Liver (tissue), 8 donors: ENCODE measurements at regions not wholly inside any gene's neighbourhood (a gene's known extent, or its start where the extent isn't known, plus 50 kb on each side); places are given as distances from the start of the nearest gene placed in this dataset.

Experiments used
- DNase-seq: peaks from one replicate; pipeline ENCODE4 v3.0.0-alpha.2; 2017; ENCODE audit warnings: low spot score
- H3K27ac ChIP-seq, 2 donors: one replicate each; pipeline ENCODE4 v1.7.0; 2013; ENCODE audit warnings: inconsistent platforms in 2 of 2, low read length in 2 of 2, control low read depth in 1 of 2, low read depth in 1 of 2, mild to moderate bottlenecking in 1 of 2
- H3K27me3 ChIP-seq, 4 donors: one replicate each; pipeline versions ENCODE4 v1.6.1 to v1.7.0; 2013; ENCODE audit warnings: low read length in 3 of 4, inconsistent platforms in 1 of 4, mild to moderate bottlenecking in 1 of 4, moderate library complexity in 1 of 4; ENCODE audit not compliant: control insufficient read depth in 4 of 4, insufficient read depth in 4 of 4
- H3K36me3 ChIP-seq, 4 donors: one replicate each; pipeline versions ENCODE4 v1.6.1 to v1.7.0; 2013; ENCODE audit warnings: low read length in 3 of 4, mild to moderate bottlenecking in 3 of 4, low read depth in 1 of 4, moderate library complexity in 1 of 4; ENCODE audit not compliant: control insufficient read depth in 4 of 4, insufficient read depth in 3 of 4
- H3K4me1 ChIP-seq, 4 donors: one replicate each; pipeline versions ENCODE4 v1.6.1 to v1.7.0; 2013; ENCODE audit warnings: low read length in 3 of 4, mild to moderate bottlenecking in 3 of 4, moderate library complexity in 1 of 4; ENCODE audit not compliant: control insufficient read depth in 4 of 4, insufficient read depth in 4 of 4
- H3K4me3 ChIP-seq, 3 donors: one replicate each; pipeline versions ENCODE4 v1.6.1 to v1.7.0; 2013; ENCODE audit warnings: low read length in 3 of 3, control low read depth in 1 of 3, low read depth in 1 of 3, mild to moderate bottlenecking in 1 of 3
- H3K9ac ChIP-seq, 2 donors: one replicate each; pipeline ENCODE4 v1.7.0; 2013; ENCODE audit warnings: low read length in 2 of 2, mild to moderate bottlenecking in 2 of 2, moderate library complexity in 2 of 2, control low read depth in 1 of 2, low read depth in 1 of 2
- H3K9me3 ChIP-seq, 4 donors: one replicate each; pipeline versions ENCODE4 v1.6.1 to v1.7.0; 2013; ENCODE audit warnings: low read length in 3 of 4; ENCODE audit not compliant: control insufficient read depth in 4 of 4
- ATF3 ChIP-seq: IDR thresholded peaks from 2 replicates; pipeline ENCODE4 v1.6.1; 2016; ENCODE audit warnings: antibody characterized with exemption
- CTCF ChIP-seq: fragments of 150-350 bp; IDR thresholded peaks from 2 replicates; pipeline ENCODE4 v1.5.1; 2017; ENCODE audit warnings: improper control_type of control experiment, low read depth, low read length; ENCODE audit not compliant: missing input control
- EGR1 ChIP-seq, 2 donors: IDR thresholded peaks; 2 replicates each; pipeline ENCODE4 v1.6.1; 2016 to 2018; ENCODE audit warnings: antibody characterized with exemption in 2 of 2, low read depth in 2 of 2
- FOXA1 ChIP-seq: IDR thresholded peaks from 2 replicates; pipeline ENCODE4 v1.6.1; 2016; ENCODE audit warnings: antibody characterized with exemption
- FOXA2 ChIP-seq: IDR thresholded peaks from 2 replicates; pipeline ENCODE4 v1.6.1; 2016; ENCODE audit warnings: antibody characterized with exemption
- HNF4A ChIP-seq, 2 donors: conservative IDR thresholded peaks; 2 replicates each; pipeline ENCODE4 v1.6.1; 2016; ENCODE audit warnings: antibody characterized with exemption in 2 of 2, mild to moderate bottlenecking in 2 of 2
- HNF4G ChIP-seq: IDR thresholded peaks from 2 replicates; pipeline ENCODE4 v1.6.1; 2016; ENCODE audit warnings: antibody characterized with exemption
- JUND ChIP-seq, 2 donors: IDR thresholded peaks; 2 replicates each; pipeline ENCODE4 v1.6.1; 2016; ENCODE audit warnings: antibody characterized with exemption in 2 of 2
- MAX ChIP-seq: IDR thresholded peaks from 2 replicates; pipeline ENCODE4 v1.6.1; 2016; ENCODE audit warnings: antibody characterized with exemption
- NR2F2 ChIP-seq: IDR thresholded peaks from 2 replicates; pipeline ENCODE4 v1.6.1; 2016; ENCODE audit warnings: antibody characterized with exemption
- RAD21 ChIP-seq, 2 donors: IDR thresholded peaks; 2 replicates each; pipeline ENCODE4 v1.6.1; 2016; ENCODE audit warnings: antibody characterized with exemption in 2 of 2, mild to moderate bottlenecking in 2 of 2
- RXRA ChIP-seq, 2 donors: IDR thresholded peaks; 2 replicates each; pipeline ENCODE4 v1.6.1; 2017 to 2018; ENCODE audit warnings: antibody characterized with exemption in 2 of 2, mild to moderate bottlenecking in 1 of 2
- SP1 ChIP-seq: IDR thresholded peaks from 2 replicates; pipeline ENCODE4 v1.6.1; 2018; ENCODE audit warnings: antibody characterized with exemption, mild to moderate bottlenecking
- TAF1 ChIP-seq: conservative IDR thresholded peaks from 2 replicates; pipeline ENCODE4 v1.6.1; 2016; ENCODE audit warnings: antibody characterized with exemption, mild to moderate bottlenecking
- YY1 ChIP-seq: IDR thresholded peaks from 2 replicates; pipeline ENCODE4 v1.6.1; 2016; ENCODE audit warnings: antibody characterized with exemption, mild to moderate bottlenecking
- ZBTB33 ChIP-seq: IDR thresholded peaks from 2 replicates; pipeline ENCODE4 v1.6.1; 2016; ENCODE audit warnings: antibody characterized with exemption
- WGBS: extraction: QIAGEN DNeasy Blood & Tissue Kit; methylation state at CpG from one replicate; pipeline ENCODE4 v1.1.7; 2013; 5-methylcytosine and 5-hydroxymethylcytosine counted together
- TF ChIP-seq, protein P1 (sequence below): IDR thresholded peaks from 2 replicates; pipeline ENCODE4 v1.6.1; 2016; ENCODE audit warnings: antibody characterized with exemption, mild to moderate bottlenecking
- donor health status: healthy.
- donor health status: healthy.
- donor health status: healthy.
- donor health status: healthy.
- donor health status: healthy.

DNA sequence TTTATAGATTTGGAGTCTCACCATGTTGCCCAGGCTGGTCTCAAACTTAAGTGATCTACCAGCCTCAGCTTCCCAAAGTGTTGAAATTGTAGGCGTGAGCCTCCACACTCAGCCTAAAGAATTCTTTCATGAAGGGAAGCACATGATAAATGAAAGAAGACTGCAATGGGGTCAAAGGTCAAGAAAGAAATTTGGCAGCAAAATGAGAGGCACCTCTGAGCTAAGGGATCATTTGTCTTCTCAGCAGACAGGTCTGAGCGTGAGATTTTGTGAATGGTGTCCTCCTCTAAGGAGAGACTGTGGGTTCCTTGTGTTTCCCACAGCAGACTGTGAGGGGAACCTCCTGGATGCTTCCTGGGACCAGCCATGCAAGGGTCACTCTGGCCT, 57.5 kb upstream of the EGFL6 start:
- 88% methylated on average over 2 of the region's 2 CpGs for WGBS
- Histone ChIP-seq H3K4me1 (no peaks in the 10 kb centered on the region), H3K27ac (no peak overlapping the region), H3K36me3 (no peaks in the 10 kb centered on the region), H3K27me3 (no peaks in the 10 kb centered on the region), H3K4me3 (no peak overlapping the region), H3K9me3 (no peaks in the 10 kb centered on the region), H3K9ac (no peak overlapping the region)
- TF ChIP-seq JUND (IDR thresholded peaks at IDR 0.05) (no peak), ZBTB33 (no peak), RAD21 (IDR thresholded peaks at IDR 0.05) (no peak), TAF1 (no peak), HNF4G (no peak), YY1 (no peak), SP1 (no peak), RXRA (IDR thresholded peaks at IDR 0.05) (no peak), EGR1 (IDR thresholded peaks at IDR 0.05; ENCODE audit: low read depth in 2 of 2) (no peak), HNF4A (conservative IDR thresholded peaks at IDR 0.05) (no peak), ATF3 (no peak), NR2F2 (no peak)
- no peak for DNase-seq

DNA sequence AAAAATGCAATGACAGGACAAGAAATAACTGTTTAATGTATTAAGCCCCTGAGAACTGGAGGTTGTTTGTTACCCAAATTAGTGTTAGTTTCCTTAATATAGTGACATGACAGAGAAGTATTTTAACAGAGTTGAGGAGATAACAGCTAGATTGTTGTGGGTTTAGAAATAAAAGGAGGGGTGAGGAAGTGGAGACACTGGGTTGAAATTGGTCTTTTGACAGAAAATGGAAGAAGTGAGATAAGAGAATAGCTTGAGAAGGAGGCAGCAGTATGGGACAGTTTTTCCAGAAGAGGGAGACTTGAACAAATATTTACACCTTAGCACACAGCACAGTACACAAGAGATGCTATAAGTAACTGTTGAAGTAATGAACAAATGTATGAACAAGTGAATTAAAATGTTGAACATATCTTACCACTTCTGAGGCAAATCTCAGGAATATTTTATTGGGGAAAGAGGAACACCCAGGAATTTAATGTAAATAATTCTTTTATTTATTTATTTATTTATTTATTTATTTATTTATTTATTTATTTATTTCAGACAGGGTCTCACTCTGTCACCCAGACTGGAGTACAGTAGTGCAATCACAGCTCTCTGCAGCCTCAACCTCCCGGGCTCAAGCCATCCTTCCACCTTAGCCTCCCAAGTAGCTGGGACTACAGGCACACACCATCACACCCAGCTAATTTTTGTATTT, 58.0 kb upstream of the EGFL6 start:
- no peak for DNase-seq
- Histone ChIP-seq H3K36me3 (no peaks in the 10 kb centered on the region), H3K9ac (no peak overlapping the region), H3K9me3 (no peaks in the 10 kb centered on the region), H3K27me3 (no peaks in the 10 kb centered on the region), H3K4me3 (no peak overlapping the region), H3K4me1 (no peaks in the 10 kb centered on the region), H3K27ac (no peak overlapping the region)
- TF ChIP-seq MAX (no peak), RXRA (IDR thresholded peaks at IDR 0.05) (no peak), HNF4G (no peak), FOXA1 (no peak), HNF4A (conservative IDR thresholded peaks at IDR 0.05) (no peak), TAF1 (no peak), CTCF (no peak), ZBTB33 (no peak), FOXA2 (no peak), ATF3 (no peak), RAD21 (IDR thresholded peaks at IDR 0.05) (no peak), YY1 (no peak), NR2F2 (no peak), JUND (IDR thresholded peaks at IDR 0.05) (no peak)
- TF ChIP-seq, protein P1, sequence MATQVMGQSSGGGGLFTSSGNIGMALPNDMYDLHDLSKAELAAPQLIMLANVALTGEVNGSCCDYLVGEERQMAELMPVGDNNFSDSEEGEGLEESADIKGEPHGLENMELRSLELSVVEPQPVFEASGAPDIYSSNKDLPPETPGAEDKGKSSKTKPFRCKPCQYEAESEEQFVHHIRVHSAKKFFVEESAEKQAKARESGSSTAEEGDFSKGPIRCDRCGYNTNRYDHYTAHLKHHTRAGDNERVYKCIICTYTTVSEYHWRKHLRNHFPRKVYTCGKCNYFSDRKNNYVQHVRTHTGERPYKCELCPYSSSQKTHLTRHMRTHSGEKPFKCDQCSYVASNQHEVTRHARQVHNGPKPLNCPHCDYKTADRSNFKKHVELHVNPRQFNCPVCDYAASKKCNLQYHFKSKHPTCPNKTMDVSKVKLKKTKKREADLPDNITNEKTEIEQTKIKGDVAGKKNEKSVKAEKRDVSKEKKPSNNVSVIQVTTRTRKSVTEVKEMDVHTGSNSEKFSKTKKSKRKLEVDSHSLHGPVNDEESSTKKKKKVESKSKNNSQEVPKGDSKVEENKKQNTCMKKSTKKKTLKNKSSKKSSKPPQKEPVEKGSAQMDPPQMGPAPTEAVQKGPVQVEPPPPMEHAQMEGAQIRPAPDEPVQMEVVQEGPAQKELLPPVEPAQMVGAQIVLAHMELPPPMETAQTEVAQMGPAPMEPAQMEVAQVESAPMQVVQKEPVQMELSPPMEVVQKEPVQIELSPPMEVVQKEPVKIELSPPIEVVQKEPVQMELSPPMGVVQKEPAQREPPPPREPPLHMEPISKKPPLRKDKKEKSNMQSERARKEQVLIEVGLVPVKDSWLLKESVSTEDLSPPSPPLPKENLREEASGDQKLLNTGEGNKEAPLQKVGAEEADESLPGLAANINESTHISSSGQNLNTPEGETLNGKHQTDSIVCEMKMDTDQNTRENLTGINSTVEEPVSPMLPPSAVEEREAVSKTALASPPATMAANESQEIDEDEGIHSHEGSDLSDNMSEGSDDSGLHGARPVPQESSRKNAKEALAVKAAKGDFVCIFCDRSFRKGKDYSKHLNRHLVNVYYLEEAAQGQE, result no peak
- 96% methylated on average over 1 of the region's 1 CpG for WGBS
